ENCODE measurements at regions not wholly inside any gene's neighbourhood (a gene's known extent, or its start where the extent isn't known, plus 50 kb on each side); places are given as distances from the start of the nearest gene placed in this dataset.

GRCh38 chr3:24837601-24838000, 343.0 kb upstream of the THRB start:
- no peak for TF ChIP-seq CTCF (IDR thresholded peaks at IDR 0.05; ENCODE audit: insufficient read depth in 1 of 2, low read depth in 1 of 2, low read length in 1 of 2, severe bottlenecking in 1 of 2, unreplicated experiment in 1 of 2)
- Mint-ChIP-seq H3K36me3 (ENCODE audit: insufficient read depth, unreplicated experiment) (no peaks in the 10 kb centered on the region), H3K4me1 (ENCODE audit: low read depth, unreplicated experiment) (no peaks in the 10 kb centered on the region), H3K27me3 (ENCODE audit: insufficient read depth, unreplicated experiment) (peaks cover 16% of the 10 kb centered on the region), H3K9me3 (ENCODE audit: unreplicated experiment) (no peaks in the 10 kb centered on the region), H3K4me3 (ENCODE audit: unreplicated experiment) (no peak overlapping the region), H3K27ac (ENCODE audit: unreplicated experiment) (no peak overlapping the region)
- CTCF ChIA-PET = no interaction called here
- POLR2A ChIA-PET = no interaction called here
- no peaks in the 10 kb centered on the region for H3K36me3 ChIP-seq (ENCODE audit: control insufficient read depth, insufficient read depth, low read length)
- no peaks in the 10 kb centered on the region for H3K4me1 ChIP-seq
- H3K27me3 ChIP-seq (replicated peaks; ENCODE audit: control insufficient read depth, insufficient read depth, low read length) = no peaks in the 10 kb centered on the region
- H3K4me3 ChIP-seq (ENCODE audit: low read depth, low read length) = no peak overlapping the region
- DNase-seq = no peak
- no TSS peak for BruUV-seq (replicated peaks)
- intact Hi-C loops (cut with micrococcal nuclease; ENCODE audit: unreplicated experiment) = no loop called here
- no peaks in the 10 kb centered on the region for H3K9me3 ChIP-seq

DNA sequence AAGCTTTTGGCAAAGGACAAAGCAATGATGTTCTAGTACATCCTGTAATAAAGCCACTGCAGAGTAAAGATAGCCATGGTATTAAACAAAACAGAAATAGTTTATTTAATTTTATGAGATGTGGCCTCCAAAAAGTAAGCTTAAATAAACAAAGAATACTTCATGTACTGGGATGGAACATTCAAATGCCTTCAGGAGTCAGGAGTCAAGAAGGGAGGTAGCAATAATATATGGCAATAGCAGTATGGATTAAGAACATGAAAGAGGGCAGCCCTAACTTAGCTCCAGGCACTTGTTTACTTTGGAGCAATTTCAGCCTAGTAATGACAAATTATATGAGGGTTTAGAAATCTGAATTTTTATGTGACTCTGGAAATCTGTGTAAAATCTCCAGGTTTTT, 343.9 kb upstream of the THRB start:
- ChIA-PET CTCF (no interaction called here), POLR2A (no interaction called here)
- intact Hi-C loops (cut with micrococcal nuclease; ENCODE audit: unreplicated experiment) = no loop called here
- no peak overlapping the region for H3K27ac Mint-ChIP-seq (ENCODE audit: unreplicated experiment)
- no peaks in the 10 kb centered on the region for H3K27me3 ChIP-seq (replicated peaks; ENCODE audit: control insufficient read depth, insufficient read depth, low read length)
- no TSS peak for BruUV-seq (replicated peaks)
- H3K4me3 ChIP-seq (ENCODE audit: low read depth, low read length) = no peak overlapping the region
- H3K9me3 Mint-ChIP-seq (ENCODE audit: unreplicated experiment) = no peaks in the 10 kb centered on the region
- no peak for DNase-seq
- no peaks in the 10 kb centered on the region for H3K36me3 ChIP-seq (ENCODE audit: control insufficient read depth, insufficient read depth, low read length)
- no peak overlapping the region for H3K4me3 Mint-ChIP-seq (ENCODE audit: unreplicated experiment)
- no peaks in the 10 kb centered on the region for H3K4me1 Mint-ChIP-seq (ENCODE audit: low read depth, unreplicated experiment)
- H3K36me3 Mint-ChIP-seq (ENCODE audit: insufficient read depth, unreplicated experiment) = no peaks in the 10 kb centered on the region
- no peaks in the 10 kb centered on the region for H3K4me1 ChIP-seq
- peaks cover 13% of the 10 kb centered on the region for H3K27me3 Mint-ChIP-seq (ENCODE audit: insufficient read depth, unreplicated experiment)
- no peaks in the 10 kb centered on the region for H3K9me3 ChIP-seq
- no peak for TF ChIP-seq CTCF (IDR thresholded peaks at IDR 0.05; ENCODE audit: insufficient read depth in 1 of 2, low read depth in 1 of 2, low read length in 1 of 2, severe bottlenecking in 1 of 2, unreplicated experiment in 1 of 2)

DNA sequence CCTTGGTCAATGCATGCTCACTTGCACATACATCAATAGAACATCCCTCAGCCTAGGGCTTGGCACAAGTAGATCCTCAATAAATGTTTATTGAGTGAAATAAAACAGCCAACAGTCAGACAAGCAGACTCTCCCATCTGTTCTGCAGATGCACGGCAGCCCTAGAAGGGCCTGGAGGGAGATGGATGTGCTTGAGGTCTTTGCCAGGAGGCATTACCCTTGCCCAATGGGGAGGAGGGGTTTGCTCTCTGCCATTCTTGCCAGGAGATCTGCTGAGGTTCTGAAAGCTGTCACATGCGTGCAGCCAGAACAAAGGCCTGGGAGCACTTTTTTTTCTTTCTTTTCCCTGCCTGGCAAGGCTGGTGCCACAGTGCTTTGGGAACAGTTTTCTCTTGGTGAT, 349.3 kb upstream of the THRB start:
- TF ChIP-seq CTCF (IDR thresholded peaks at IDR 0.05; ENCODE audit: insufficient read depth in 1 of 2, low read depth in 1 of 2, low read length in 1 of 2, severe bottlenecking in 1 of 2, unreplicated experiment in 1 of 2) = no peak
- BruUV-seq (replicated peaks) = no TSS peak
- ChIA-PET CTCF (no interaction called here), POLR2A (no interaction called here)
- H3K27me3 Mint-ChIP-seq (ENCODE audit: insufficient read depth, unreplicated experiment) = peaks cover 10% of the 10 kb centered on the region
- no peaks in the 10 kb centered on the region for H3K4me1 Mint-ChIP-seq (ENCODE audit: low read depth, unreplicated experiment)
- no peaks in the 10 kb centered on the region for H3K9me3 Mint-ChIP-seq (ENCODE audit: unreplicated experiment)
- Histone ChIP-seq H3K9me3 (no peaks in the 10 kb centered on the region), H3K36me3 (ENCODE audit: control insufficient read depth, insufficient read depth, low read length) (no peaks in the 10 kb centered on the region), H3K4me1 (no peaks in the 10 kb centered on the region), H3K27me3 (replicated peaks; ENCODE audit: control insufficient read depth, insufficient read depth, low read length) (no peaks in the 10 kb centered on the region), H3K4me3 (ENCODE audit: low read depth, low read length) (no peak overlapping the region)
- DNase-seq = no peak
- no peak overlapping the region for H3K4me3 Mint-ChIP-seq (ENCODE audit: unreplicated experiment)
- intact Hi-C loops (cut with micrococcal nuclease; ENCODE audit: unreplicated experiment) = no loop called here
- H3K27ac Mint-ChIP-seq (ENCODE audit: unreplicated experiment) = no peak overlapping the region
- no peaks in the 10 kb centered on the region for H3K36me3 Mint-ChIP-seq (ENCODE audit: insufficient read depth, unreplicated experiment)

All from Caco-2 (cell line).